ENCODE measurements at regions not wholly inside any gene's neighbourhood (a gene's known extent, or its start where the extent isn't known, plus 50 kb on each side); places are given as distances from the start of the nearest gene placed in this dataset.

DNA sequence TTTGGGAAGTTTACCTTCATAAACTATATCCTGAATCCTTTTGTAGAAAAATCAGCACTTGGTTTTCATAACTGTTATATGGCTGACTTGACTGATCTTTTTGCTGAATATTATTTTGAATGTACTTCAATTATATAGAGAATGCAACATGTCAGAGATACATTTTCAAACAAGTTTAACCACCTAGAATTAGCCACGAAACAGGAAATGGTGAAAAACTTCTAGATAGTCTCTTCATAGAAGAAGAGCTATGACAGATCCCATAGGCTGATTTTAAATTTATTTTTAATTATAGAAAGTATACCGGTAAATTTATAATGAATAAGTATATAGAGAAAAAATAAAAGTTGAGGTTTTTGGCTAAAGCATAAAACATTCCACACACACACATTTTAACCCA, 436.8 kb upstream of the DPPA4 start:
- Histone ChIP-seq H3K4me3 (ENCODE audit: low read depth, low read length) (no peak overlapping the region), H3K27me3 (ENCODE audit: insufficient read depth, low read depth, severe bottlenecking) (no peaks in the 10 kb centered on the region), H3K9me3 (ENCODE audit: severe bottlenecking) (peaks cover 13% of the 10 kb centered on the region), H3K36me3 (no peaks in the 10 kb centered on the region), H3K27ac (no peak overlapping the region)
- DNase-seq: no peak
- no peak for TF ChIP-seq CTCF (IDR thresholded peaks at IDR 0.05; ENCODE audit: low read depth, low read length)

- no peak for TF ChIP-seq CTCF (IDR thresholded peaks at IDR 0.05; ENCODE audit: low read depth, low read length)
- no peak overlapping the region for H3K4me3 ChIP-seq (ENCODE audit: low read depth, low read length)
- no peaks in the 10 kb centered on the region for H3K36me3 ChIP-seq
- H3K9me3 ChIP-seq (ENCODE audit: severe bottlenecking): peaks cover 6% of the 10 kb centered on the region
- no peak for DNase-seq
- no peak overlapping the region for H3K27ac ChIP-seq
- no peaks in the 10 kb centered on the region for H3K27me3 ChIP-seq (ENCODE audit: insufficient read depth, low read depth, severe bottlenecking)
These were observed 446.9 kb upstream of the DPPA4 start for GRCh38 chr3:109784285-109784684.

DNA sequence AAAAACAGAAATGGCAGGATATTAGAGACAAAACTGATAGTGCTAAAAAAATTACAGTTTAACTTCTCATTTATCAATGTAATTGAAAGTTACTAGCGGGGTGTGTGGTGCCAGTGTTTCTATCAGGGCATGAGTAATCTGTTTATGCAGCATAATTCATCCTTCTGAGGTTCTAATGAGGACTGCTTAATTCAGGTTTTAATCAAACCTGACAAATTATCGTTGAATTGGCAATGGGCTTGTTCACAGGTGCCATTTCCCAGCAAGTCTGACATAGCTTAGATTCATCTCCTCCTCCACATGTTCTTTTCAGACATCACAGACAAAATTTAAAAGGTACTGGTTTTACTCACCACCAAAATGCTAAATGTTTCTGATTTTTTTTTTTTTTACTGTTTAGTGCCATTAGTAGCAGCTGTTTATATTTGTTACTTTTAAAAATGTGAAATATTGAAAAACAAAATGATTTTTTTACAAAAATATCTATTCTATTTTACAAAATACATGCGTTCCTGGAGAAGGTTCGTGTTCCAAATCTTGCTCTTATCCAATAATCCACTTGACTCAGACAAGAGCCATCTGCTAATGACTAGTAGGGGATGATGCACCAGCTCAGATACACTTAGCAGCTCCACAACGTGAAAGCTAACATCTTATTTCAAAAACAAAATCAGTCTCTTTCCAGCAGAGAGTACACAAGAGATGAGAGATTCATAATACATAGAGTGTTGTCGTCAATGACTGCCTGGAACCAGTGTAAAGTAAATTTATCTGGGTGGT, 447.7 kb upstream of the DPPA4 start:
- no peak overlapping the region for H3K4me3 ChIP-seq (ENCODE audit: low read depth, low read length)
- no peaks in the 10 kb centered on the region for H3K27me3 ChIP-seq (ENCODE audit: insufficient read depth, low read depth, severe bottlenecking)
- no peak for TF ChIP-seq CTCF (IDR thresholded peaks at IDR 0.05; ENCODE audit: low read depth, low read length)
- no peak overlapping the region for H3K27ac ChIP-seq
- H3K9me3 ChIP-seq (ENCODE audit: severe bottlenecking): peaks cover 3% of the 10 kb centered on the region
- no peaks in the 10 kb centered on the region for H3K36me3 ChIP-seq
- DNase-seq: no peak

DNA sequence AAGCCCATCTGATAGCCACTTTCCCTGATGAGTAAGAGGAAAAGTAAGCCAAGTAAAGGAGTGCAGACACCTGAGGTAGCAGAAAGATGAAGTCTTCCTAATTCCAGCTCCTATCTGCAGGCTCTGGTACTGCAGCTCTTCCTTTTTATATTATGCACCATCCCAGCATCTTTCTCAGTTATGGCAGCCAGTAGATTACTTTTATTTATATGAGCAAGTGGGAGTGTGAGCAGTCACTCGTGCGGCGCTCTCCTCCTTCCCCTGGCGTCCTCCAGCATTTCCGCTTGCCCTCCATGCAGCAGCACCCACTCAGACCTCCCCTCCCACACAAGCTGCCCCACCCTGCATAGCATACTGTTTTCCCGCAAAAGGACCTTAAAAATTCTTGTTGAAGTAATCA, 465.9 kb upstream of the DPPA4 start:
- TF ChIP-seq CTCF (IDR thresholded peaks at IDR 0.05; ENCODE audit: low read depth, low read length): peak; percentile 62
- DNase-seq: no peak
- Histone ChIP-seq H3K27me3 (ENCODE audit: insufficient read depth, low read depth, severe bottlenecking) (no peaks in the 10 kb centered on the region), H3K36me3 (no peaks in the 10 kb centered on the region), H3K4me3 (ENCODE audit: low read depth, low read length) (no peak overlapping the region), H3K9me3 (ENCODE audit: severe bottlenecking) (no peaks in the 10 kb centered on the region), H3K27ac (no peak overlapping the region)

DNA sequence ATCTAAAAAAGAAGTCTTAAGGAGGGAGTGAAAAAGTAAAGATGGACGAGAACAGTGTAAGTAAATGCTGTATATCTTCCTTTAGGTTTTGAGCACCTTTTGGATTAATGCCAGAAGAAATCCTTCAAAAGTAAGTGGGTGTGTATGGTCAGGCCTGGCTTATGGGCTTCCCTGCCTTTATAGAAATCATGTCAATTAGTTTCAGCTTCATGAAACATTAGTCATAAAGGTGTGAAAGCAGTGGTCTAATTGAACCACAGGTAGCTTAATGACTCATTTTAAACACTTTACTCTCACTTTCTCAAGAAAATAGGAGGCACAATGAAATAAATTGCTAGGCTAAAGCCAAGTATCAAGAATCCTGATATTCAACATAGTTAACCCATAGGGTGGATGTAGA, 467.4 kb upstream of the DPPA4 start:
- no peaks in the 10 kb centered on the region for H3K9me3 ChIP-seq (ENCODE audit: severe bottlenecking)
- H3K36me3 ChIP-seq: no peaks in the 10 kb centered on the region
- H3K4me3 ChIP-seq (ENCODE audit: low read depth, low read length): no peak overlapping the region
- H3K27ac ChIP-seq: no peak overlapping the region
- DNase-seq: no peak
- no peaks in the 10 kb centered on the region for H3K27me3 ChIP-seq (ENCODE audit: insufficient read depth, low read depth, severe bottlenecking)
- no peak for TF ChIP-seq CTCF (IDR thresholded peaks at IDR 0.05; ENCODE audit: low read depth, low read length)

DNA sequence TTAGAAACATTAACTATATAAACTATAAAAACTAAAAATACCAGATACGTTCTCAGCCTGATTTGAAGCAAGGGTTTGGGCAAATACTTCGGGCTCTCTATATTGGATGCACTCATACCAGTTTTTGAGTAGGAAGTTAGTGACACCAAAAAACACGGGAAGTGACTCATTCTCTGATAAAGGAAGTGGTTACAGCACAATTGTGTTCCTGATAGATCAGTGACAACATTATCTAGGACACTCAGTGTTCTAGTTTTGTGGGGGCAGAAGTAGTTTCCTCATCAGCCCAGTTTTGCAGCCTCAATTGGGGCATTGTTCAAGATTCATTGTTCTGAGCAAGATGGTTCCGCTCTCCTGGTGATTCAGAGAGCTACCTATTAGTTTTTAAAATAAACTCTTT, 469.6 kb upstream of the DPPA4 start:
- Histone ChIP-seq H3K9me3 (ENCODE audit: severe bottlenecking) (no peaks in the 10 kb centered on the region), H3K27me3 (ENCODE audit: insufficient read depth, low read depth, severe bottlenecking) (no peaks in the 10 kb centered on the region), H3K36me3 (no peaks in the 10 kb centered on the region), H3K4me3 (ENCODE audit: low read depth, low read length) (no peak overlapping the region), H3K27ac (no peak overlapping the region)
- TF ChIP-seq CTCF (IDR thresholded peaks at IDR 0.05; ENCODE audit: low read depth, low read length): no peak
- no peak for DNase-seq

Measured in WERI-Rb-1 (cell line).